AG04450 (cell line): ENCODE measurements at regions not wholly inside any gene's neighbourhood (a gene's known extent, or its start where the extent isn't known, plus 50 kb on each side); places are given as distances from the start of the nearest gene placed in this dataset.

ENCODE experiments used
- CTCF ChIA-PET: fragments of 300-600, 350-600 bp; formaldehyde crosslinking; extraction: SDS; loops from one replicate; lab custom pipeline; 2022; ENCODE audit warnings: antibody characterized with exemption, inconsistent platforms; lab: Charles Lee
- POLR2A ChIA-PET: fragments of 350-600 bp; formaldehyde crosslinking; extraction: SDS; loops from one replicate; lab custom pipeline; 2021; ENCODE audit warnings: antibody characterized with exemption, inconsistent platforms; lab: Yijun Ruan, JAX
- DNase-seq: peaks from one replicate; pipeline ENCODE4 v3.0.0-alpha.2; 2011; ENCODE audit warnings: low read depth, low spot score
- H3K27ac ChIP-seq: one replicate; pipeline ENCODE4 v1.5.1; 2012; ENCODE audit warnings: low read depth, low read length, control low read depth
- H3K27me3 ChIP-seq: one replicate; pipeline ENCODE4 v1.6.0; 2012; ENCODE audit warnings: low read length; ENCODE audit not compliant: control insufficient read depth, insufficient read depth
- H3K4me3 ChIP-seq: 2 replicates; pipeline ENCODE4 v1.5.1; 2011; ENCODE audit warnings: mild to moderate bottlenecking, low read depth, low read length, control low read depth
- H3K9me3 ChIP-seq: 2 replicates; pipeline ENCODE4 v1.5.1; 2012; ENCODE audit warnings: low read length; ENCODE audit not compliant: control insufficient read depth, insufficient read depth
- TF ChIP-seq, protein P1 (sequence below): IDR thresholded peaks from 2 replicates; pipeline ENCODE4 v1.5.1; 2011; ENCODE audit warnings: low read depth, low read length, control low read depth, inconsistent platforms

DNA sequence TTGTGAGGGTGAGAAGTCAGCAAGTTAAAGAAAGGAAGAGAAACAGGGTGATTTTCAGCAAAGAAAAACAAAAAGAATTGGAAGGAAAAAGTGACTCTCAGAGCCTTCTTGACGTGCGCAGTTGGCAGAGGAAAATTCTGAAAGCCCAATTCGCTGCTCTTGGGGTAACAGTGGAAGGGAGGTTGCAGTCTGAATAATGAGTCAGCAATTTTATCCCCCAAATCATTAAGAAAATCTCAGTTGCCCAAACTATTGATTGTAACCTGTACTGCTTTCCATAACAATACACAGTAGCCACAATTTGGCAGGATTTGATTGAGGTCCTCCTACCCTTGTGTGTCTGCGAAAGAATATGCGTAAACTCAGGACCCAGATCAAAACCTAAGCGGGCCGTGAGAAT, 309.1 kb downstream of the EMP1 start:
- H3K4me3 ChIP-seq: no peak overlapping the region
- ChIA-PET CTCF (no interaction called here), POLR2A (no interaction called here)
- no peak for DNase-seq
- TF ChIP-seq, protein P1, sequence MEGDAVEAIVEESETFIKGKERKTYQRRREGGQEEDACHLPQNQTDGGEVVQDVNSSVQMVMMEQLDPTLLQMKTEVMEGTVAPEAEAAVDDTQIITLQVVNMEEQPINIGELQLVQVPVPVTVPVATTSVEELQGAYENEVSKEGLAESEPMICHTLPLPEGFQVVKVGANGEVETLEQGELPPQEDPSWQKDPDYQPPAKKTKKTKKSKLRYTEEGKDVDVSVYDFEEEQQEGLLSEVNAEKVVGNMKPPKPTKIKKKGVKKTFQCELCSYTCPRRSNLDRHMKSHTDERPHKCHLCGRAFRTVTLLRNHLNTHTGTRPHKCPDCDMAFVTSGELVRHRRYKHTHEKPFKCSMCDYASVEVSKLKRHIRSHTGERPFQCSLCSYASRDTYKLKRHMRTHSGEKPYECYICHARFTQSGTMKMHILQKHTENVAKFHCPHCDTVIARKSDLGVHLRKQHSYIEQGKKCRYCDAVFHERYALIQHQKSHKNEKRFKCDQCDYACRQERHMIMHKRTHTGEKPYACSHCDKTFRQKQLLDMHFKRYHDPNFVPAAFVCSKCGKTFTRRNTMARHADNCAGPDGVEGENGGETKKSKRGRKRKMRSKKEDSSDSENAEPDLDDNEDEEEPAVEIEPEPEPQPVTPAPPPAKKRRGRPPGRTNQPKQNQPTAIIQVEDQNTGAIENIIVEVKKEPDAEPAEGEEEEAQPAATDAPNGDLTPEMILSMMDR: no peak
- no peaks in the 10 kb centered on the region for H3K9me3 ChIP-seq
- H3K27me3 ChIP-seq: no peaks in the 10 kb centered on the region
- H3K27ac ChIP-seq: no peak overlapping the region

DNA sequence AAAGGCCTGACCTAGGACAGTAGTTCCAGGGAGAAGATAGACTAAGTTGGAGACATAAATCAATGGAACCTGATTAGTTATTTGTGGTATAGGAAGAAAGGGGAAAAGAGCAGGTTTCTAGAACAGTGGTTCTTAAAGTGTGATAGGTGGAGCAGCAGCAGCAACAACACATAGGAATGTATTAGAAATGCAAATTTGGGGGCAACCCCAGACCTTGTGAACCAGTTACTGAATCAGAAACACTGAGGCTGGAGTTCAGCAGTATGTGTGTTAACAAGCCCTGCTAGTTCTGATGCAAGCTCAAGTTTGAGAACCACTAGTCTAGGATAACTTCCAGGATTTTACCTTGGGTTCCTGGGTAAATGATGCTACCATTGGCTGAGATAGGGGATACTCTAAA, 308.7 kb downstream of the EMP1 start:
- Histone ChIP-seq H3K27ac (no peak overlapping the region), H3K9me3 (no peaks in the 10 kb centered on the region), H3K27me3 (no peaks in the 10 kb centered on the region), H3K4me3 (no peak overlapping the region)
- DNase-seq: no peak
- TF ChIP-seq, protein P1: no peak
- ChIA-PET POLR2A (no interaction called here), CTCF (interaction anchor here (1.3 kb wide), 1 partner anchor 250 kb away, joined by 3 read pairs; no protein-coding TSS in a partner anchor)

DNA sequence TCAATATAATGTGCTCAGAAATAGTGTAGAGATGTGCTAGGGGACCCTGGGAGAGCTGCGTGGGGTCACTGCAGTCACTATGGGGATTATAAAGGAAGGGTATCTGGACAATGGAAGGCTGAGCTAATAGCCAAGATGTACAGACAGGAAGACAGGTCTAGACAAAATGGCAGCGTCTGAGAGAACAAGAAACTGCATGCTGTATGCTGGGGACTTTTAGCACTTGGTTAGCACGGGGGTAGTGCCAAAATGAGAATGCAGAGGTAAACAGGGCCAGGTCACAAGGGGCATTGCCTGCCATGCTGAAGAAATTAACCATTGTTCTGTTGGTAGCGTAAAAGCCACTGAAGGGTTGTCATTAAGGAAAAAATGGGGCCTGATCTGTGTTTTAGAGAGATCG, 308.2 kb downstream of the EMP1 start:
- ChIA-PET CTCF (interaction anchor here (1.3 kb wide), 1 partner anchor 249 kb away, joined by 3 read pairs; no protein-coding TSS in a partner anchor), POLR2A (no interaction called here)
- Histone ChIP-seq H3K4me3 (no peak overlapping the region), H3K27me3 (no peaks in the 10 kb centered on the region), H3K9me3 (no peaks in the 10 kb centered on the region), H3K27ac (no peak overlapping the region)
- TF ChIP-seq, protein P1: no peak
- DNase-seq: no peak

DNA sequence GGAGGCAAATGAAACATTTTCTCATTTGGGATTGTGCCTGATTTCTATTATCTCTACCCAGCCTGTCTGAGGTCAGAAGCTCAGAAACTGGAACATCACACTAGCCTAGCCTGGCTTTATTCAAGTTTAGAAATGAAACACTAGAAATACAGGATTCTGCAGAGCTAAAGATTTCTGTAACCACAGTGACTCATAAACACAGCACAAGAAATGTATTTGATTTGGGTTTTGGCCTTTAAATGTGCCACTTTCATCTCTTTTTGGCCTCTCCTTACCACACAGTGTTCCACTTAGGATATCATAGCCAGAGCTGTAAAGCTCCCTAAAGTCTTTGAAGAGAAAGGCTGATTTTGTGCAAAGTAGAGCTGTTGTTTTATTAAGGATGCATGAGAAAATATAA, 307.5 kb downstream of the EMP1 start:
- Histone ChIP-seq H3K9me3 (no peaks in the 10 kb centered on the region), H3K4me3 (no peak overlapping the region), H3K27ac (no peak overlapping the region), H3K27me3 (no peaks in the 10 kb centered on the region)
- TF ChIP-seq, protein P1: no peak
- ChIA-PET CTCF (interaction anchor here (1.3 kb wide), 1 partner anchor 249 kb away, joined by 3 read pairs; no protein-coding TSS in a partner anchor), POLR2A (no interaction called here)
- DNase-seq: no peak

DNA sequence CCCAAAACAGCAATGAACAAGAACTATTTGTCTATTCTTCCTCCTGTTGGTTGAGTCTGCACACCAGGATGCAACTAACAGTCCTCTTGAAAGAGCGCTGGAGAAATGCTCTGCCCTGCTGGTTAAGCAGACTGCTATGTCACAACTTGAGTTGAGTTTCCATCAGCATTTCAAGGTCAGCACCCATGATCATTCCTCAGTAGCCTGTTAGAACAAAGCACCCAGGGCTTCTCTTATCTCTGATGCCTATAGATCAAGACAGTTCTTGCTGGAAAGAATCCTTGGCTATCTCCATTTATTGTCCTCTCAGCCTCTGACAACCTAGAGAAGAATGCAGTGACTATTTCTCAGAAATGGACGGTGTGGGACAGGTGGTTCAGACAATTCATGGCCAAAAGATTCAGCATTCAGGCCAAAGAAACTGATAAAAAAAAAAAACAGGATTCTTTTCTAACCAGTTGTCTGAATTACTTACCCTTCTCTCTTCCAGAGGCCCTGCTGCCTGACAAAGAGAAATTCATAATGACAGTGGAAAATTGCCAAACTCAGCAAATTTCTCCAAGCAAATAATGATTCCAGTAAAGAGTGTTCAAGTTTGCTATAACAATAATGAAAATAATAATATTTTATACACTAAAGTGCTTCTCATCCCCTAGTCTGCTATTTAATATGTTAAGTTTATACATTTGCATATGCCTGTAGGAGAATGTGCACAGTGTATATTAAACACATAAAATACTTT, 306.7 kb downstream of the EMP1 start:
- H3K9me3 ChIP-seq: no peaks in the 10 kb centered on the region
- ChIA-PET POLR2A (no interaction called here), CTCF (no interaction called here)
- H3K27ac ChIP-seq: no peak overlapping the region
- TF ChIP-seq, protein P1: no peak
- no peak for DNase-seq
- no peak overlapping the region for H3K4me3 ChIP-seq
- no peaks in the 10 kb centered on the region for H3K27me3 ChIP-seq
